ENCODE measurements at regions not wholly inside any gene's neighbourhood (a gene's known extent, or its start where the extent isn't known, plus 50 kb on each side); places are given as distances from the start of the nearest gene placed in this dataset.

GRCh38 chr12:84436134-84436533 lies 476.5 kb downstream of the SLC6A15 start:
- intact Hi-C loops (cut with micrococcal nuclease) = no loop called here
- Mint-ChIP-seq H3K4me1 (ENCODE audit: insufficient read depth, unreplicated experiment) (no peaks in the 10 kb centered on the region), H3K9me3 (ENCODE audit: unreplicated experiment) (no peaks in the 10 kb centered on the region), H3K27me3 (ENCODE audit: insufficient read depth, unreplicated experiment) (no peaks in the 10 kb centered on the region), H3K27ac (ENCODE audit: low read depth, unreplicated experiment) (no peak overlapping the region), H3K4me3 (ENCODE audit: unreplicated experiment) (no peak overlapping the region), H3K36me3 (ENCODE audit: insufficient read depth, unreplicated experiment) (no peaks in the 10 kb centered on the region)
- no peak for TF ChIP-seq CTCF (IDR thresholded peaks at IDR 0.05; ENCODE audit: unreplicated experiment)
- no peak for DNase-seq (ENCODE audit: unreplicated experiment)
- no TSS peak for BruUV-seq (replicated peaks)
- ChIA-PET POLR2A (no interaction called here), CTCF (no interaction called here)

GRCh38 chr12:84435682-84436081 lies 476.9 kb downstream of the SLC6A15 start:
- Mint-ChIP-seq H3K4me1 (ENCODE audit: insufficient read depth, unreplicated experiment) (no peaks in the 10 kb centered on the region), H3K27ac (ENCODE audit: low read depth, unreplicated experiment) (no peak overlapping the region), H3K27me3 (ENCODE audit: insufficient read depth, unreplicated experiment) (no peaks in the 10 kb centered on the region), H3K36me3 (ENCODE audit: insufficient read depth, unreplicated experiment) (no peaks in the 10 kb centered on the region), H3K4me3 (ENCODE audit: unreplicated experiment) (no peak overlapping the region), H3K9me3 (ENCODE audit: unreplicated experiment) (no peaks in the 10 kb centered on the region)
- no TSS peak for BruUV-seq (replicated peaks)
- no peak for DNase-seq (ENCODE audit: unreplicated experiment)
- POLR2A ChIA-PET = no interaction called here
- intact Hi-C loops (cut with micrococcal nuclease) = no loop called here
- no peak for TF ChIP-seq CTCF (IDR thresholded peaks at IDR 0.05; ENCODE audit: unreplicated experiment)
- CTCF ChIA-PET = no interaction called here

- H3K9me3 Mint-ChIP-seq (ENCODE audit: unreplicated experiment) = no peaks in the 10 kb centered on the region
- intact Hi-C loops (cut with micrococcal nuclease) = no loop called here
- no peak for DNase-seq (ENCODE audit: unreplicated experiment)
- TF ChIP-seq CTCF (IDR thresholded peaks at IDR 0.05; ENCODE audit: unreplicated experiment) = no peak
- H3K27me3 Mint-ChIP-seq (ENCODE audit: insufficient read depth, unreplicated experiment) = no peaks in the 10 kb centered on the region
- no peak overlapping the region for H3K4me3 Mint-ChIP-seq (ENCODE audit: unreplicated experiment)
- no TSS peak for BruUV-seq (replicated peaks)
- no peaks in the 10 kb centered on the region for H3K4me1 Mint-ChIP-seq (ENCODE audit: insufficient read depth, unreplicated experiment)
- no peaks in the 10 kb centered on the region for H3K36me3 Mint-ChIP-seq (ENCODE audit: insufficient read depth, unreplicated experiment)
- POLR2A ChIA-PET = no interaction called here
- H3K27ac Mint-ChIP-seq (ENCODE audit: low read depth, unreplicated experiment) = no peak overlapping the region
- CTCF ChIA-PET = no interaction called here
Measured at GRCh38 chr12:84422340-84422739, 490.3 kb downstream of the SLC6A15 start.

GRCh38 chr12:84421103-84421502 lies 491.5 kb downstream of the SLC6A15 start:
- Mint-ChIP-seq H3K27me3 (ENCODE audit: insufficient read depth, unreplicated experiment) (no peaks in the 10 kb centered on the region), H3K4me3 (ENCODE audit: unreplicated experiment) (no peak overlapping the region), H3K36me3 (ENCODE audit: insufficient read depth, unreplicated experiment) (no peaks in the 10 kb centered on the region), H3K4me1 (ENCODE audit: insufficient read depth, unreplicated experiment) (peaks cover 6% of the 10 kb centered on the region), H3K9me3 (ENCODE audit: unreplicated experiment) (no peaks in the 10 kb centered on the region), H3K27ac (ENCODE audit: low read depth, unreplicated experiment) (no peak overlapping the region)
- no peak for TF ChIP-seq CTCF (IDR thresholded peaks at IDR 0.05; ENCODE audit: unreplicated experiment)
- ChIA-PET CTCF (interaction anchor here (0.7 kb wide), 1 partner anchor 1665 kb away, joined by 3 read pairs; no protein-coding TSS in a partner anchor), POLR2A (no interaction called here)
- intact Hi-C loops (cut with micrococcal nuclease) = no loop called here
- DNase-seq (ENCODE audit: unreplicated experiment) = no peak
- no TSS peak for BruUV-seq (replicated peaks)

All from MCF 10A (cell line).